GM23248 (cell line): ENCODE measurements at regions not wholly inside any gene's neighbourhood (a gene's known extent, or its start where the extent isn't known, plus 50 kb on each side); places are given as distances from the start of the nearest gene placed in this dataset.
A peak's percentile ranks its signal among the peaks of the same experiment; 100 is the strongest.

Source experiments
- DNase-seq: peaks from one replicate; pipeline ENCODE4 v3.0.0-alpha.2; 2015
- H2AFZ ChIP-seq: fragments of 200-600 bp; sonication (generic); 2 replicates; pipeline ENCODE4 v1.6.1; 2016; ENCODE audit warnings: antibody characterized with exemption
- H3F3A ChIP-seq: fragments of 200-600 bp; sonication (generic); 2 replicates; pipeline ENCODE4 v1.6.1; 2016; ENCODE audit warnings: mild to moderate bottlenecking, antibody characterized with exemption, mixed run types; ENCODE audit not compliant: insufficient read depth
- H3K27ac ChIP-seq: fragments of 200-600 bp; sonication (generic); 2 replicates; pipeline ENCODE4 v1.5.1; 2016; ENCODE audit warnings: mild to moderate bottlenecking
- H3K27me3 ChIP-seq: fragments of 200-600 bp; sonication (generic); replicated peaks from 2 replicates; pipeline ENCODE4 v1.6.1; 2016; ENCODE audit warnings: mild to moderate bottlenecking; ENCODE audit not compliant: insufficient read depth
- H3K36me3 ChIP-seq: fragments of 200-600 bp; sonication (generic); 2 replicates; pipeline ENCODE4 v1.6.1; 2016; ENCODE audit warnings: low read depth, mild to moderate bottlenecking
- H3K4me1 ChIP-seq: fragments of 200-600 bp; sonication (generic); 2 replicates; pipeline ENCODE4 v1.6.1; 2016; ENCODE audit warnings: mild to moderate bottlenecking; ENCODE audit not compliant: insufficient read depth
- H3K4me2 ChIP-seq: fragments of 200-600 bp; sonication (generic); one replicate; pipeline ENCODE4 v1.6.1; 2016; ENCODE audit warnings: mild to moderate bottlenecking; ENCODE audit not compliant: unreplicated experiment
- H3K4me3 ChIP-seq: fragments of 200-600 bp; sonication (generic); 2 replicates; pipeline ENCODE4 v1.5.1; 2016; ENCODE audit warnings: mild to moderate bottlenecking
- H3K79me2 ChIP-seq: fragments of 200-600 bp; sonication (generic); 2 replicates; pipeline ENCODE4 v1.6.1; 2016; ENCODE audit warnings: mild to moderate bottlenecking; ENCODE audit not compliant: insufficient read depth
- H3K9ac ChIP-seq: fragments of 200-600 bp; sonication (generic); 2 replicates; pipeline ENCODE4 v1.6.1; 2016; ENCODE audit warnings: mild to moderate bottlenecking
- H3K9me2 ChIP-seq: fragments of 200-600 bp; sonication (generic); 2 replicates; pipeline ENCODE4 v1.6.1; 2016; ENCODE audit warnings: mixed run types, mild to moderate bottlenecking, moderate library complexity; ENCODE audit not compliant: insufficient read depth
- H3K9me3 ChIP-seq: fragments of 200-600 bp; sonication (generic); one replicate; pipeline ENCODE4 v1.6.1; 2017; ENCODE audit warnings: low read depth
- H4K20me1 ChIP-seq: fragments of 200-600 bp; sonication (generic); 2 replicates; pipeline ENCODE4 v1.6.0; 2016; ENCODE audit not compliant: insufficient read depth
- EZH2 ChIP-seq: fragments of 200-600 bp; sonication (generic); IDR thresholded peaks from 2 replicates; pipeline ENCODE4 v1.6.1; 2018; ENCODE audit warnings: antibody characterized with exemption, mild to moderate bottlenecking; ENCODE audit not compliant: insufficient read depth, poor library complexity, severe bottlenecking
- EZH2phosphoT487 ChIP-seq: fragments of 200-600 bp; sonication (generic); IDR thresholded peaks from 2 replicates; pipeline ENCODE4 v1.6.1; 2018; ENCODE audit warnings: antibody characterized with exemption, moderate library complexity, mild to moderate bottlenecking, low read depth; ENCODE audit not compliant: insufficient read depth
- WGBS, 2 experiments: methylation state at CpG; one replicate each; pipeline ENCODE4 v1.1.6; 2015 to 2017; ENCODE audit warnings: low lambda C conversion rate in 2 of 2, low coverage in 1 of 2; ENCODE audit errors: missing lambda C conversion rate in 2 of 2; 5-methylcytosine and 5-hydroxymethylcytosine counted together
- in situ Hi-C: fragments of 300-500 bp; cut with MboI; formaldehyde crosslinking; loops from 2 replicates; pipeline ENCODE4 v1.15.0; 2020

DNA sequence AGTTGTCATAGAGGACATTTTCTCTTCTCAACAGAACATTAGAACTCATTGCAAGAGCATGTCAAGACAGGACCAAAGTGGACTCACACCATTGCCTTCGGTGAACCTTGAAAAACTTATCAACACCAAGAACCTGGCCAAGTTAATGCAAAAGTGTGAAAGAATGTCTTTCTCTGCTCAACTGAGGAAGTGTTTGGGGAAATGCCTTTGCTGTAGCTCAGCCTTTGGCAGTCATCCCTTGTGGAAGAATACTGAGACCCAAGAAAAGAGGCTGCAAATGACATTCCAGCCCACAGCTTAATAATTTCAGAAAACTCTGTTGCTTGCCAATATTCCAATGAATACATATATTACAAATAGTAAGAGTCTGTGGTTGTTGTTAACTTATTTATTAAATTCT, 728.8 kb upstream of the PIK3C3 start:
- in situ Hi-C loops, result no loop called here
- peak; percentile 46 for DNase-seq
- Histone ChIP-seq H3K4me1 (no peaks in the 10 kb centered on the region), H3K4me3 (no peak overlapping the region), H2AFZ (no peak overlapping the region), H3K27me3 (no peaks in the 10 kb centered on the region), H3K36me3 (no peaks in the 10 kb centered on the region), H3K79me2 (no peaks in the 10 kb centered on the region), H4K20me1 (no peaks in the 10 kb centered on the region), H3K4me2 (peak overlapping the region; percentile 1), H3K9ac (no peak overlapping the region), H3K9me3 (no peaks in the 10 kb centered on the region), H3K27ac (no peak overlapping the region), H3K9me2 (no peaks in the 10 kb centered on the region), H3F3A (no peaks in the 10 kb centered on the region)
- 0 to 3% methylated on average over 1 of the region's 1 CpG for WGBS, 2 experiments
- TF ChIP-seq EZH2phosphoT487, result no peak
- no peak for TF ChIP-seq EZH2

DNA sequence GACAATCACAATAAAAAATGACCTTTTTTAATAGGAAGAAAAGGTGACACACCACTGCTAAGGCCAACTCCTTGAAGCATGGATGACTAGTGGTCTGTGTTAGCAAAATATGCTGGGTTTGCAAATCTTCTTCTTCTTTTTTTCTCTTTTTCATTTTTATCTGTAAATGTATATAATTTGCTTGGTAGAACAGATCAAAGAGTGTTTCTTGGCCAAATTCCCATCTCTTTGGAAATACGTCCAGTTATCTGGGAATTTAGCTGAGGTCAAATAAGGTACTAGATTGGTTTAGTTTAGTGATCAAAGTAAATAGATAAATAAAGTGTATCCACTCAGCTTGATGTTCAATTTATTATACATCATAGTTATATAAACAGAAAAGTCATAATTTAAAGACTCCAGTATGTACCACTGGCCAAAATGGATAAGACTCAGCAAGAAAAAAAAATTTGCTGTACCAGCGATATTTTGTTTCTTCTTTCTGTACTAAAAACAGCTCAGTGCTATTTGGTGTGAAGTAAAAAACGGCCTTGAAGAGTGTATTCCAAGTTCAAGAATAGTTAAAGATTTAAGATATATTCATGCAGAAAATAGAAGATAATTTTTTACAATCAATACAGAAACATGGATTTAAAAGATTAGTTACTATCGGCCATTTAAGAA, 738.6 kb upstream of the PIK3C3 start:
- in situ Hi-C loops, result no loop called here
- H3K27ac ChIP-seq, result no peak overlapping the region
- H3K36me3 ChIP-seq, result no peaks in the 10 kb centered on the region
- 27 to 31% methylated on average over 4 of the region's 4 CpGs for WGBS, 2 experiments
- H3K4me1 ChIP-seq, result no peaks in the 10 kb centered on the region
- no peaks in the 10 kb centered on the region for H3K9me3 ChIP-seq
- no peak for DNase-seq
- TF ChIP-seq EZH2 (no peak), EZH2phosphoT487 (no peak)
- no peak overlapping the region for H3K4me2 ChIP-seq
- no peak overlapping the region for H3K9ac ChIP-seq
- H3F3A ChIP-seq, result no peaks in the 10 kb centered on the region
- H4K20me1 ChIP-seq, result no peaks in the 10 kb centered on the region
- H3K4me3 ChIP-seq, result no peak overlapping the region
- no peaks in the 10 kb centered on the region for H3K79me2 ChIP-seq
- no peak overlapping the region for H2AFZ ChIP-seq
- H3K9me2 ChIP-seq, result peaks cover 3% of the 10 kb centered on the region; the same call in 1 of the 2 replicates
- H3K27me3 ChIP-seq, result no peaks in the 10 kb centered on the region

DNA sequence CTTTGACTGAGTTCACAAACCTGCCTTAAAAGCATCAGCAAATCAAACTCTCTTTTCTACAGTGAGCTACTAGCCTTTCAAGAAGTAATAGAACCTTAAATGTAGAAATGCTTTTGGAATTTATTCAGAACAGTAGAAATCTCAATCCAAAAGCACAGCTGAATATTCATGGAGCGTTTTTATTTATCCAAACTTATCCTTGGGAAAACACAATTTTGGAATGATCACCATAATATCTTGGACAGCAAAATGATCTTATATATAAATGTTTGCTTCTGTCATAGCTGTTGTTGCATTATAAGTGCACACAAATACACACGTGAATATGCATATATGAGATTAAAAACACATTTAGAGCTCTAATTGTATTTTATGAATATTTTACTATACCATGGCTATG, 747.3 kb upstream of the PIK3C3 start:
- 0 out of 2 replicates have a peak, but pooled peaks cover 4% of the 10 kb centered on the region for H3K9me2 ChIP-seq
- H3K4me1 ChIP-seq, result no peaks in the 10 kb centered on the region
- no peak overlapping the region for H3K27ac ChIP-seq
- DNase-seq, result no peak
- no peak overlapping the region for H3K4me3 ChIP-seq
- WGBS, 2 experiments, result 12 to 15% methylated on average over 2 of the region's 2 CpGs
- H3K9me3 ChIP-seq, result no peaks in the 10 kb centered on the region
- no peak overlapping the region for H3K4me2 ChIP-seq
- no peak overlapping the region for H2AFZ ChIP-seq
- in situ Hi-C loops, result no loop called here
- no peaks in the 10 kb centered on the region for H3K36me3 ChIP-seq
- no peaks in the 10 kb centered on the region for H3F3A ChIP-seq
- no peaks in the 10 kb centered on the region for H4K20me1 ChIP-seq
- no peaks in the 10 kb centered on the region for H3K79me2 ChIP-seq
- H3K9ac ChIP-seq, result no peak overlapping the region
- TF ChIP-seq EZH2 (no peak), EZH2phosphoT487 (no peak)
- H3K27me3 ChIP-seq, result no peaks in the 10 kb centered on the region

DNA sequence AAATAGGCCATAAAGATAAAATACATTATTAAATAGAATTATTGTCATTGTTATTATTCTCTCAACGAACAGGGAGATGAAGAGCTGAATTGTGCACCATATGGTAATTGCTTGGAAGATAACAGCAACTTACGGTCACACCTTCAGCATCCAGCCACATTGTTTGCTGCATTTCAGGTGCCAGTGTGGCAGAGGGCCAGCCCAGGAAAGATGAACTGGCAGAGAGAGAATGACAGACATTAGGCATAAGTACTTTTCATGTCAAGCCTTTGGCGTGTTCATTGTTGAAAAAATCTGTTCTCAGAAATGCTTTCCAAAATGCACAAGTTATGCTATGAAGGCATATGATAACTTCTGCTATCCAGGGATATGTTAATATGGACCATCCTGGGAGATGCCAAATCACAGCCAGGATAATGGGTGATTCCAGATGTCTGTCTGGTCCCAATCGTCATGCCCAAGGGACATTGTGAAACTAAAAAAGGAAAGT, 748.6 kb upstream of the PIK3C3 start:
- 38 to 43% methylated on average over 4 of the region's 4 CpGs for WGBS, 2 experiments

More for the DNA sequence above, 748.6 kb upstream of the PIK3C3 start:
- Histone ChIP-seq H3F3A (no peaks in the 10 kb centered on the region), H2AFZ (no peak overlapping the region), H3K4me3 (no peak overlapping the region), H3K27ac (no peak overlapping the region), H3K9me2 (0 out of 2 replicates have a peak, but pooled peaks cover 4% of the 10 kb centered on the region), H3K79me2 (no peaks in the 10 kb centered on the region), H3K36me3 (no peaks in the 10 kb centered on the region), H3K9me3 (no peaks in the 10 kb centered on the region), H3K27me3 (no peaks in the 10 kb centered on the region), H4K20me1 (no peaks in the 10 kb centered on the region), H3K9ac (no peak overlapping the region), H3K4me2 (no peak overlapping the region), H3K4me1 (no peaks in the 10 kb centered on the region)
- TF ChIP-seq EZH2phosphoT487 (no peak), EZH2 (no peak)
- DNase-seq, result no peak
- in situ Hi-C loops, result no loop called here
